ENCODE measurements at regions not wholly inside any gene's neighbourhood (a gene's known extent, or its start where the extent isn't known, plus 50 kb on each side); places are given as distances from the start of the nearest gene placed in this dataset.

DNA sequence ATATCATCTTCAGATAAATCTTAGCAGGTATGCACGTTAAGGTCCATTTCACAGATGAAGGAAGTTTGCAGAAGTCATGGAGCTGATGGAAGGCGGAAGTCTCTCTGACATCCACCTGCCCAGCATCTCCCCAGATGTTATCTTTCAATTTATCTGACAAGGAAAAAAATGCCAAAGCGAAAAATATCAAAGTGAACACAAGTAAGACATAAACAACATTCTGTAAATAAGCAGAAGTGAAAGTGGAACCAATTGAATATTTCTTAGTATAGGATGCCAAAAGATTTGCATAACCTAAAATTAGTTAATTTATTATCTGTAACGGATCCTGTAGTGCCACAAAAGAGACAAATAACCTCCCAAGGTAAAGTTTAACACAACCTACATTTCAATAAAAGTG is 73.6 kb upstream of the NEBL start:
- H3K9ac ChIP-seq (ENCODE audit: low read length): no peak overlapping the region
- H3K27me3 ChIP-seq (ENCODE audit: low read depth, low read length): no peaks in the 10 kb centered on the region
- H3K4me3 ChIP-seq (ENCODE audit: low read length): no peak overlapping the region
- H3K27ac ChIP-seq (ENCODE audit: low read length): no peak overlapping the region
- no peak for TF ChIP-seq EZH2phosphoT487 (IDR thresholded peaks at IDR 0.05; ENCODE audit: low read depth)
- TF ChIP-seq, protein P1, sequence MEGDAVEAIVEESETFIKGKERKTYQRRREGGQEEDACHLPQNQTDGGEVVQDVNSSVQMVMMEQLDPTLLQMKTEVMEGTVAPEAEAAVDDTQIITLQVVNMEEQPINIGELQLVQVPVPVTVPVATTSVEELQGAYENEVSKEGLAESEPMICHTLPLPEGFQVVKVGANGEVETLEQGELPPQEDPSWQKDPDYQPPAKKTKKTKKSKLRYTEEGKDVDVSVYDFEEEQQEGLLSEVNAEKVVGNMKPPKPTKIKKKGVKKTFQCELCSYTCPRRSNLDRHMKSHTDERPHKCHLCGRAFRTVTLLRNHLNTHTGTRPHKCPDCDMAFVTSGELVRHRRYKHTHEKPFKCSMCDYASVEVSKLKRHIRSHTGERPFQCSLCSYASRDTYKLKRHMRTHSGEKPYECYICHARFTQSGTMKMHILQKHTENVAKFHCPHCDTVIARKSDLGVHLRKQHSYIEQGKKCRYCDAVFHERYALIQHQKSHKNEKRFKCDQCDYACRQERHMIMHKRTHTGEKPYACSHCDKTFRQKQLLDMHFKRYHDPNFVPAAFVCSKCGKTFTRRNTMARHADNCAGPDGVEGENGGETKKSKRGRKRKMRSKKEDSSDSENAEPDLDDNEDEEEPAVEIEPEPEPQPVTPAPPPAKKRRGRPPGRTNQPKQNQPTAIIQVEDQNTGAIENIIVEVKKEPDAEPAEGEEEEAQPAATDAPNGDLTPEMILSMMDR (IDR thresholded peaks at IDR 0.05; ENCODE audit: low read depth, low read length): no peak
- no peaks in the 10 kb centered on the region for H3K9me3 ChIP-seq (ENCODE audit: insufficient read depth, low read length)
- H3K79me2 ChIP-seq (ENCODE audit: low read length): no peaks in the 10 kb centered on the region
- no peaks in the 10 kb centered on the region for H3K4me1 ChIP-seq (ENCODE audit: low read length)
- no peaks in the 10 kb centered on the region for H4K20me1 ChIP-seq (ENCODE audit: insufficient read depth, low read length)
- H2AFZ ChIP-seq (ENCODE audit: low read depth, low read length): no peak overlapping the region
- no peaks in the 10 kb centered on the region for H3K36me3 ChIP-seq (replicated peaks; ENCODE audit: low read depth, low read length)
- no peak overlapping the region for H3K4me2 ChIP-seq (ENCODE audit: low read length)

DNA sequence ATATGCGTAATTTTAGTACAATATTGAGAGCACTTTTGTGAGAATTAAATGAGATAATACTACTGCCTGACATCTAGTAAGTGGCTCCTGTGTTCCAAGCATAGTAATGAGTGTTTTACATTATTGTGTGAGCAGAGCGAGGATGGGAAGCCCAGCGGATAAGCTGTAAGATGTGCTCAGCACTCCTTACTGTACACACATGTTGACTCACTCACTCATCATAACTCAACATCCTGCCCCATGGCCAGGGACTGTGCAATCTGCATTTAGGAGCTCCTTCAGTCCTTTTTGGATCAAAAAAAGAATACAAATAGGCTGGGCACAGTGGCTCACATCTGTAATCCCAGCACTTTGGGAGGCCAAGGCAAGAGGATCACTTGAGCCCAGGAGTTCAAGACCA is 72.9 kb upstream of the NEBL start:
- Histone ChIP-seq H3K9me3 (ENCODE audit: insufficient read depth, low read length) (no peaks in the 10 kb centered on the region), H3K36me3 (replicated peaks; ENCODE audit: low read depth, low read length) (no peaks in the 10 kb centered on the region), H3K79me2 (ENCODE audit: low read length) (no peaks in the 10 kb centered on the region), H2AFZ (ENCODE audit: low read depth, low read length) (no peak overlapping the region), H3K27me3 (ENCODE audit: low read depth, low read length) (no peaks in the 10 kb centered on the region), H3K9ac (ENCODE audit: low read length) (no peak overlapping the region), H3K4me1 (ENCODE audit: low read length) (no peaks in the 10 kb centered on the region), H3K4me2 (ENCODE audit: low read length) (no peak overlapping the region), H3K27ac (ENCODE audit: low read length) (no peak overlapping the region), H3K4me3 (ENCODE audit: low read length) (no peak overlapping the region), H4K20me1 (ENCODE audit: insufficient read depth, low read length) (no peaks in the 10 kb centered on the region)
- TF ChIP-seq EZH2phosphoT487 (IDR thresholded peaks at IDR 0.05; ENCODE audit: low read depth): no peak
- TF ChIP-seq, protein P1 (IDR thresholded peaks at IDR 0.05; ENCODE audit: low read depth, low read length): no peak

DNA sequence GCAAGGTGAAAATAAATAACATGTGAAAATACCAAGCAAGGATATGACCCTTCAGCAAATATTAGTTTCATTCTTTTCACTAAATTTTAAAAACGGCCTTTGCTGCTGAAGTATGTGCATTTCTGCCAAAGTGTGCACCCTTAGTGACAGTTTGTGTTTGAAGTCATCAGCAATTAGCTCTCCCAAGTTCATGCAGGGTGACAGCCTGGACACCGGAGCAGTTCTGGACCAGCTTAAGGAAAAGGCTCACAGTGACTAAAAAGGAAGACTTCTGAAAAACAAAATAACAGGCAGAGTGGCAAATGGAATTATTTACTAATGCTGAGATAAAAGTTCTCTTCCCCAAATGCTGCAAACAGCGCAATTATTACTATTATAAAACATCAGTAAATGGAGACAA is 69.3 kb upstream of the NEBL start:
- no peak for TF ChIP-seq EZH2phosphoT487 (IDR thresholded peaks at IDR 0.05; ENCODE audit: low read depth)
- TF ChIP-seq, protein P1 (IDR thresholded peaks at IDR 0.05; ENCODE audit: low read depth, low read length): no peak
- Histone ChIP-seq H4K20me1 (ENCODE audit: insufficient read depth, low read length) (no peaks in the 10 kb centered on the region), H3K9me3 (ENCODE audit: insufficient read depth, low read length) (no peaks in the 10 kb centered on the region), H3K27me3 (ENCODE audit: low read depth, low read length) (no peaks in the 10 kb centered on the region), H3K4me1 (ENCODE audit: low read length) (no peaks in the 10 kb centered on the region), H3K4me2 (ENCODE audit: low read length) (no peak overlapping the region), H3K4me3 (ENCODE audit: low read length) (no peak overlapping the region), H2AFZ (ENCODE audit: low read depth, low read length) (no peak overlapping the region), H3K27ac (ENCODE audit: low read length) (no peak overlapping the region), H3K9ac (ENCODE audit: low read length) (no peak overlapping the region), H3K36me3 (replicated peaks; ENCODE audit: low read depth, low read length) (no peaks in the 10 kb centered on the region), H3K79me2 (ENCODE audit: low read length) (no peaks in the 10 kb centered on the region)

DNA sequence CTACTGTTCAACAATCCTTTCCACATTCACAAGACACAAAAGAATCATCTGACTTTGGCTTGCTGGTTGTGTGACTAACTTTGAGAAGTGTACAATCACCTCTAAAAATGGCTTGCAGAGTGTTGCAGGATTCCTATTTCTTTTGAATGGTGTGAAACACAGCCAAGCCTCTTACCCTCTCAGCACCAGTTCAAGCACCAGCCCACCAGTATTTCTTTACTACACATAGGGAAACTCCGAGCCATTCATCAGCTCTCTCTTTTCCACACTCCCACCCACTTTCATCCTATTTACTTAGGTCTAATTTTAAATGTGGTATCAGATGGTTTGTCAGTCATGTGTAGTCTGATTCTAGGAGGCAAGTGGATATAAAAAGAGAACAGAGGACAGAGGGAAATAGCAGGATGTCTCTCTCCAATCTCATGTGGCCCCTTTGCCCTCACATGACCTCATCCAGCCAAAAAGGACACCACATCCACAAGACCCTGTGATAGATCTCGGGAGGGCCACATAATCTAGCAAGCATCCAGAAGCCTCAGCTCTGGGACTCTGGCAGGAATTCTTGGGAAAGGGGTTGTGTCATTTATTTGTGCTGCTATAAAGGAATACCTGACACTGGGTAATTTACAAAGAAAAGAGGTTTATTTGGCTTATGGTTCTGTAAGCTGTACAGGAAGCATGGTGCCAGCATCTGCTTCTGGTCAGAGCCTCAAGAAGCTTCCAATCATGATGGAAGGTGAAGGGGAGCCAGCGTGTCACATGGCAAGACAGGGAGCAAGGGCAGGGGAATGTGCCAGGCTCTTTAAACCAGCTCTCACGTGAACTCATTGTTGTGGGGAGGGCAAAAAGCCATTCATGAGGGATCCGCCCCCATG is 66.8 kb upstream of the NEBL start:
- H2AFZ ChIP-seq (ENCODE audit: low read depth, low read length): no peak overlapping the region
- no peaks in the 10 kb centered on the region for H3K4me1 ChIP-seq (ENCODE audit: low read length)
- H3K36me3 ChIP-seq (replicated peaks; ENCODE audit: low read depth, low read length): no peaks in the 10 kb centered on the region
- no peaks in the 10 kb centered on the region for H3K79me2 ChIP-seq (ENCODE audit: low read length)
- H3K27ac ChIP-seq (ENCODE audit: low read length): no peak overlapping the region
- TF ChIP-seq, protein P1 (IDR thresholded peaks at IDR 0.05; ENCODE audit: low read depth, low read length): no peak
- TF ChIP-seq EZH2phosphoT487 (IDR thresholded peaks at IDR 0.05; ENCODE audit: low read depth): no peak
- no peak overlapping the region for H3K4me3 ChIP-seq (ENCODE audit: low read length)
- no peak overlapping the region for H3K4me2 ChIP-seq (ENCODE audit: low read length)
- no peaks in the 10 kb centered on the region for H4K20me1 ChIP-seq (ENCODE audit: insufficient read depth, low read length)
- H3K9me3 ChIP-seq (ENCODE audit: insufficient read depth, low read length): no peaks in the 10 kb centered on the region
- no peaks in the 10 kb centered on the region for H3K27me3 ChIP-seq (ENCODE audit: low read depth, low read length)
- H3K9ac ChIP-seq (ENCODE audit: low read length): no peak overlapping the region

Measured in OCI-LY3 (cell line).